Midbrain (tissue), 1 donor: ENCODE measurements at regions not wholly inside any gene's neighbourhood (a gene's known extent, or its start where the extent isn't known, plus 50 kb on each side); places are given as distances from the start of the nearest gene placed in this dataset.

Source experiments
- DNase-seq: peaks from one replicate; lab custom pipeline; 2025; lab: John Stamatoyannopoulos, UW

- no peak for DNase-seq
These were observed 155.1 kb upstream of the CAMK1G start for GRCh38 chr1:209428241-209428921.

DNA sequence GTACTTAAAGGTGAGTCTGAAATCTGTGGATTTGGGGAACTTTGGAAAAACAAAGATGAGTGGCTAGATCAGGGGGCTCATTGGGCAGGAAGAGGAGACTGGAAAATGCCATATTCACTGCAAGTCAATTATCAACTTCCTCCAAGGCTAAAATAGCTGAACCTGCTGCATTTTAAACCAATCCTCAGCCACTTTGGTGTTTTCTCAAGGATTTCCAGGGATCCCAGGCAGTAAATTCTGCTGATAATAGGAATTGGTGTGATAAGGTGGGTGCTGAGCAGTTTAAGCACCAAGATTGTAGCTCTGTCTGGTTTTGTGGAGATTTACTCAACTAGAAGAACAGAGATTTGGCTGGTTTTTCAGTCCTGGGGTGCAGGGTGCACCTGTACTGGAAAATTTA, 153.9 kb upstream of the CAMK1G start:
- no peak for DNase-seq

DNA sequence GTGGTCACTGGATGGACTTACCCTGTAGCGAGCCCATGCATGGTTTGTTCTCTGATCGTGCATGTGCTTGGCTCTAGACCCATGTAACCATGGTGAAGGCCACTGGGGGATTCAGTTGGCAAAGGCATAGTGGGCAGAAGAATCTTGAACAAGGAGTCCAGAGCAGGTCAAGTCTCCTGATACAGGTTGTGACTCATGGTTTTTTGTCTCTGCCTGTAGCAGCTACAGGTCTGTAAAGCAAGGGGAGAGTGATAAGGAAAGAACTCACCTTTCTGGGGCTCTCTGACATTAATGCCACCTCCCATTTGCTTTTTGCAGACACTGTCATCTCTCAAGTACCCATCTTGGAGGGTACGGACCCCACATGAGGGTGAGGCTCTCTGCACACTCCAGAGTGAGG, 153.4 kb upstream of the CAMK1G start:
- no peak for DNase-seq

DNA sequence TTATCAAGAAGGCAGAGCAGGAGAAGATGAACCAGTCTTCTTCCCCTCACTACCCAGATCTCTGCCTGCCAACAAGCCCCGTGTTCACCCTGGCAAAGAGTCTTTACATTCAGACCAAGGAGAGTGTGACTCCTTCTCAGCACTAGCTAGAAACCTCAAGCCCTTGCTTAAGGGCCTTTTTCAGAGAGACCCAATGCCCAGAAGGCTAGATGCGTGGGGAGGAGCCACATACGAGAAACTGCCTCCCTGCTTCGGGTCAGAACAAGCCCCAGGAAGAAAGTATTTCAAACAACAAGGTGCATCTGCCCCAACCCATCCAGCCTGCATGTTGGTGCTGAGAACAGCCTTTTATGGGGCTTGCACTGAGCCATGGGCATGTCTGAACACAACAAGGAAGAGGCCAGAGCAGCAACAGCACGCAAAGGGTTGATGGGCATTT, 152.7 kb upstream of the CAMK1G start:
- no peak for DNase-seq

DNA sequence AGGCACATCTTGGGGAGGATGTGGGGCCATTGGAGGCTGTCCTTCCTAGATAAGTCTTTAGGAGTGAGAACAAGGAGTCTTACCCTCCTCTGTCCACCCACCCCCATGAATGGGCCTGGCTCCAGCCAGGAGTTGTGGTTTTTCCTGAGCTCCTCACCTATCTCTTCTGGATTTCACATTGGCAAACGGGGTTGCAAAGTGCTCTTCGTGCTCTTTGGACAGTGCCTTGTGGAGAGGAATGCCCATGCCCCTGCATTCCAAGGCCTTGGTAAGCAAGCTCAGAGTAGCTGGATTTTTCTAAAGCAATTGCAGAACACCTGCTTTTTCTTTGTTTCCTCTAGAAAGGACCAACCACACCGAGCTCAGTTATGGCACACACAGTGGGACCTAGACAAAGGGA, 152.1 kb upstream of the CAMK1G start:
- no peak for DNase-seq

GRCh38 chr1:209431813-209432442, 151.6 kb upstream of the CAMK1G start:
- DNase-seq: no peak

- DNase-seq: no peak
These were observed 151.1 kb upstream of the CAMK1G start for GRCh38 chr1:209432443-209432825.

GRCh38 chr1:209433649-209434031, 149.9 kb upstream of the CAMK1G start:
- DNase-seq: no peak

DNA sequence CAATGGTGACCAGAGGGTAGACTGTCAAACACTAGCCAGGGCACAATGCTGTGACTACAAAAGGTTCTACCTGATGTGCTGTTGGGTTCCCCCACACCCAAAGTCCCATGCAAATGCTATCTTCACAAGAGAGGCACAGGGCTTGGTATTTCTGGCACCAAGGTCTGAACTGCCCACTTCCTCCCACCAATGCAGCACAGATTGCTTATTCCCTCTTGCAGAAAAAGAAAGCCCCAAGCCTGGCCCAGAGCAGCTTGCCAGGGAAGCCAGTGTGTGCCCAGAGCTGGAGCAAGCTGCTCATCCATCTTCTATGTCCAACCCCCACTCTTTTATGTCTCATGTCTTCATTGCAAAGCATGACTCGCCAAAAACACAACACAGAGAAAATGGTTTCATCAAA, 149.4 kb upstream of the CAMK1G start:
- DNase-seq: no peak

DNA sequence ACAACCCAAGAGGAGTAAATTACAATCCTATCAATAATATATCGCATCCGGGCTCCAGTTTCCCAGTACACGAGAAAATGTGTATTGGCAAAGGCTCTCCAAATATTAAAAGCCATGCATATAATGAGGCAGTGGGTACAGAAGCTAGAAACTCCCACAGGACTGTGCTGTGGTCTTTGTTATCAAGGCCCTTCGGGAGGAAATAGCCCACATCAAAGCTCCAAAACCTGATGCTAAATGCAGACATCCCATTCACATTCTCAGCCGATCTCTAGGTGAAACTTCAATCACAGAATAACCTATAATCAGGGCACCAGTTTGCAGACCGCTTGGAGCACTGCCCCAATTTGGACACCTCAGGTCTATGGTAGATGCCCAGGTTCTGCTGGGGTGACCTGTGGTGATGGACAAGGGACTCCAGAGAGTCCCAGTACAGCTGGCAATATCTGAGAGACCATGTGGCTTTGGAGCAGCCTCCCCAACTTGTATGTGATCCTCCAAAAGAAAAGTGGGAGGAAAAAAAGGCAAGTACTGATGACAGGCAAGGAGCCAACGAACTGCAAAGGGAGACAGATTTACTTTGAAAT, 148.8 kb upstream of the CAMK1G start:
- no peak for DNase-seq

DNA sequence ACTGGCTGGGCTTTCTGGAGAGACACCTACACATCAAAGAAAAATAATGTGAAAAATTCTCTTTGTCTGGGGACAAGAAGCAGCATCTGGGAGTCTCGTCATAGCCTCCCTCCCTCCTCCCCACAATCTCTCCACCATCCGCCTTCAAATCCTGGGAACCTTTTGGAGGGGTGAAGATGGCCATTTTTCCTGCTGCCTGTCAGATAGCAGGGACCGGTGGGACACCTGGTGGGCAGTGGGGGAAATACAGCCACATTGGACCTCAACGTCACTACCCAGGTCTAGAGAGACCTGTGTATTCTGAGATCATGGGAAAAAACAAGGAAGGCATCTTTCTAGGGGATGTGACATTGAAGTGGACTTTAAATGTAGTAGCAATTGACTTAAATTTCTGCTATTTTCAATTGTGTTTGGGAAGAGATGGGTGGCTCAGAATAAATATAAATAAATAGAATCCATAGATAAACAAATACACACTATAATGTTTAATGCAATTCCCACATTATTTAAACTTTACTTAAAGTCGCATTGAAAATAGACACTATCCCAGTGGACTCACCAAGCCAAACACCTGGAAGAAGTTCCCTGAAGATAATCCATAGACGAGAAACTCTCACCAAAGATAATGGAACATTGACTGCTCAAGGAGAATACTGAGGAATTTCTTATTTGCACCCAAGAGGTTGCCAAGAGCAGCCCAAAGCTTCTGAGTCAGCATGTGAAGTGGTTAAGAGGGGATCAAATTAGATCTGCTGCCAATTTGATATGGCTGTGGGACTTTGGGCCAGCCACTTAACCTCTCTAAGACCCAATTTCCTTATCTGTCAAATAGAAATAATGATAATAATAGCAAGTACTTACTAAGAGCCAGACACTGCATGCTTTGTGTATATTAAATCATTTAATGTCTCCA, 147.6 kb upstream of the CAMK1G start:
- peak; percentile 65 for DNase-seq

DNA sequence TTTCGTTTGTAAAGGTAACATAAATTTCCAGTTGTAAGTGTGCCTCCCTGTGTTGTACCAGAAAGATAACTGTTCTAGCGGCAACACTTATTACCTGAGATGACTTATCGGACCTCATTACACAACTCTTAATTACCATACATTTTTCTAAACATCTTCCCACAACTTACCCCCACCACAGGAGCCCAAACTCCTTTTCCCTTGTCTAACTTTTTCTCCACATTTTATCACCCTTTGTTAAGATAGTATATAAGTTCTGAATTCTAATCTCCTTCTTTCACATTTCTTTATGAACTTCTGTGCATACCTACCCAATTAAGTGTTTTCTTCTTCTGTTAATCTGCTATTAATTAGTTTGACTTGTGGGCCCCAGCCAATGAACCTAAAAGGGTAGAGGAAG, 143.7 kb upstream of the CAMK1G start:
- DNase-seq: no peak

GRCh38 chr1:209443361-209443931, 140.1 kb upstream of the CAMK1G start:
- DNase-seq: no peak

DNA sequence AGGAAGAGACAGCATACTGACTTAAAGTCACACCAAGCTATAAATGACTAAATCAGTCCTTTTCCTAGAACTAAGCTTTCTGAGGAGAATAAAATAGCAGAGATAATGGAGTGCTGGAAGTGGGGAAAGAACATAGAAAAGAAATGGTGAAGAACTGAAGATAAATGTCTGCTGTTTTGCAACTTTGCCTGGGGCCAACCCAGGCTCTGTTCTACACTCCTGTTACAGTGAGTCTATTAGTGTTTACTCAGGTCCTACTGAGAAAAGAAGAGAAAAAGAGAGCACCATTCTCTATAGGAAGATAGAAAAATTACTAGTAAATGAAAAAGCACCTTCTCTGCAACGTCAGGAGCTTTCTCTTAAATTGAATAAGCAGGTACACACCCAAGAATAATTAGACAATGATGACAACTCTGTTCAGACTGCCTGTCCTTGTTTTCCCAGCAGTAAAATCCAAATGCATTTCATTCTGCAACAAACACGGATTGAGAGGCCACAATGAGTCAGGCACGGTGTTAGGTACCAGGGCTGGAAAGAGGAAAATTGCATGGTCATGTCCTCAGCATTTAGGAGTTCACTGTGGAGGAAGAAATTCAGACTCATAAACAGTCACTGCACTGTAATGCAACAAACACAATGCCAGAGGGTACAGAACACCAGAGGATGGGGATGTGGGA, 139.4 kb upstream of the CAMK1G start:
- no peak for DNase-seq

- DNase-seq: no peak
These were observed 138.6 kb upstream of the CAMK1G start for GRCh38 chr1:209444961-209445360.

GRCh38 chr1:209445576-209445975, 137.9 kb upstream of the CAMK1G start:
- no peak for DNase-seq

GRCh38 chr1:209446356-209446755, 137.2 kb upstream of the CAMK1G start:
- DNase-seq: no peak

GRCh38 chr1:209454340-209454994, 129.0 kb upstream of the CAMK1G start:
- DNase-seq: no peak

GRCh38 chr1:209455145-209455544, 128.4 kb upstream of the CAMK1G start:
- no peak for DNase-seq

GRCh38 chr1:209455661-209456358, 127.7 kb upstream of the CAMK1G start:
- DNase-seq: no peak
